ENCODE measurements at regions not wholly inside any gene's neighbourhood (a gene's known extent, or its start where the extent isn't known, plus 50 kb on each side); places are given as distances from the start of the nearest gene placed in this dataset.

- no peak for TF ChIP-seq CTCF (IDR thresholded peaks at IDR 0.05)
- no peak for TF ChIP-seq POLR2A (IDR thresholded peaks at IDR 0.05)
These were observed 145.6 kb upstream of the HABP2 start for GRCh38 chr10:113407218-113407617.
